Neural cell (in vitro differentiated cells): ENCODE measurements at regions not wholly inside any gene's neighbourhood (a gene's known extent, or its start where the extent isn't known, plus 50 kb on each side); places are given as distances from the start of the nearest gene placed in this dataset.

ENCODE experiments used
- H2AFZ ChIP-seq: fragments of 200-600, 300-800 bp; sonication (generic), shearing (Covaris generic); 2 replicates; pipeline ENCODE4 v1.6.0; 2014; ENCODE audit warnings: low read depth, mild to moderate bottlenecking, antibody characterized with exemption, low read length, moderate library complexity
- H3F3A ChIP-seq: fragments of 200-600 bp; shearing (Covaris generic); 2 replicates; pipeline ENCODE4 v1.6.1; 2016; ENCODE audit warnings: mild to moderate bottlenecking, moderate library complexity, mixed read lengths, antibody characterized with exemption, low read length; ENCODE audit not compliant: insufficient read depth, poor library complexity, severe bottlenecking
- H3K27ac ChIP-seq: fragments of 200-600, 300-800 bp; sonication (generic), shearing (Covaris generic); 2 replicates; pipeline ENCODE4 v1.5.1; 2014; ENCODE audit warnings: mild to moderate bottlenecking, low read length, moderate library complexity
- H3K27me3 ChIP-seq: fragments of 300-800, 200-600 bp; sonication (generic), shearing (Covaris generic); 2 replicates; pipeline ENCODE4 v1.6.0; 2014; ENCODE audit warnings: mild to moderate bottlenecking, low read depth, low read length, moderate library complexity; ENCODE audit not compliant: insufficient read depth
- H3K36me3 ChIP-seq: fragments of 300-800, 200-600 bp; sonication (generic), shearing (Covaris generic); 2 replicates; pipeline ENCODE4 v1.5.1; 2014; ENCODE audit warnings: mild to moderate bottlenecking, antibody characterized with exemption, low read length, moderate library complexity; ENCODE audit not compliant: insufficient read depth
- H3K4me2 ChIP-seq: fragments of 300-800, 200-600 bp; sonication (generic), shearing (Covaris generic); 2 replicates; pipeline ENCODE4 v1.6.0; 2014; ENCODE audit warnings: mild to moderate bottlenecking, low read length
- H3K4me3 ChIP-seq: fragments of 300-800, 200-600 bp; sonication (generic), shearing (Covaris generic); 2 replicates; pipeline ENCODE4 v1.5.1; 2014; ENCODE audit warnings: mild to moderate bottlenecking, low read length, moderate library complexity
- H3K79me2 ChIP-seq: fragments of 200-600 bp; shearing (Covaris generic); replicated peaks from 2 replicates; pipeline ENCODE4 v1.6.0; 2014; ENCODE audit warnings: mild to moderate bottlenecking, low read length, moderate library complexity; ENCODE audit not compliant: insufficient read depth
- H3K9ac ChIP-seq: fragments of 300-800, 200-600 bp; sonication (generic), shearing (Covaris generic); 2 replicates; pipeline ENCODE4 v1.6.1; 2016; ENCODE audit warnings: mild to moderate bottlenecking, low read length, mixed read lengths
- H3K9me2 ChIP-seq: fragments of 200-600 bp; shearing (Covaris generic); 2 replicates; pipeline ENCODE4 v1.6.1; 2016; ENCODE audit warnings: mild to moderate bottlenecking, low read length, mixed read lengths; ENCODE audit not compliant: insufficient read depth
- H3K9me3 ChIP-seq: fragments of 200-600, 300-800 bp; sonication (generic), shearing (Covaris generic); 2 replicates; pipeline ENCODE4 v1.6.1; 2016; ENCODE audit warnings: mild to moderate bottlenecking, mixed run types, low read length, moderate library complexity, mixed read lengths
- H4K20me1 ChIP-seq: fragments of 200-600 bp; shearing (Covaris generic); 2 replicates; pipeline ENCODE4 v1.6.1; 2016; ENCODE audit warnings: mild to moderate bottlenecking, mixed run types; ENCODE audit not compliant: insufficient read depth
- CTCF ChIP-seq: fragments of 450-650 bp; IDR thresholded peaks from 2 replicates; pipeline ENCODE4 v1.5.1; 2014; ENCODE audit warnings: antibody characterized with exemption, mild to moderate bottlenecking, moderate library complexity; ENCODE audit not compliant: poor library complexity, severe bottlenecking
- EP300 ChIP-seq: fragments of 450-650 bp; conservative IDR thresholded peaks from 2 replicates; pipeline ENCODE4 v1.6.1; 2014; ENCODE audit warnings: antibody characterized with exemption, mild to moderate bottlenecking, moderate library complexity; ENCODE audit not compliant: poor library complexity, severe bottlenecking
- EZH2 ChIP-seq: fragments of 200-600, 300-800 bp; shearing (Covaris generic), sonication (generic); IDR thresholded peaks from 2 replicates; pipeline ENCODE4 v1.6.1; 2014; ENCODE audit warnings: antibody characterized with exemption, low read length, borderline replicate concordance, mild to moderate bottlenecking; ENCODE audit not compliant: insufficient read depth, poor library complexity, severe bottlenecking
- MXI1 ChIP-seq: fragments of 450-650 bp; conservative IDR thresholded peaks from 2 replicates; pipeline ENCODE4 v1.6.1; 2014; ENCODE audit warnings: antibody characterized with exemption, mild to moderate bottlenecking; ENCODE audit not compliant: poor library complexity, severe bottlenecking
- POLR2AphosphoS5 ChIP-seq: IDR thresholded peaks from 2 replicates; pipeline ENCODE4 v1.6.1; 2012
- RAD21 ChIP-seq: fragments of 450-650 bp; conservative IDR thresholded peaks from 2 replicates; pipeline ENCODE4 v1.6.1; 2014; ENCODE audit warnings: antibody characterized with exemption, mild to moderate bottlenecking, moderate library complexity
- REST ChIP-seq: IDR thresholded peaks from 2 replicates; pipeline ENCODE4 v1.6.1; 2012; ENCODE audit warnings: borderline replicate concordance
- SMC3 ChIP-seq: fragments of 450-650 bp; conservative IDR thresholded peaks from 2 replicates; pipeline ENCODE4 v1.6.1; 2014; ENCODE audit warnings: antibody characterized with exemption, mild to moderate bottlenecking, moderate library complexity; ENCODE audit not compliant: poor library complexity
- TAF1 ChIP-seq: IDR thresholded peaks from 2 replicates; pipeline ENCODE4 v1.6.1; 2012; ENCODE audit warnings: low read depth

GRCh38 chr14:80378084-80378690 is 166.9 kb upstream of the DIO2 start:
- H3K27me3 ChIP-seq = no peaks in the 10 kb centered on the region
- no peak for TF ChIP-seq TAF1
- no peak for TF ChIP-seq CTCF
- H3K9me3 ChIP-seq = no peaks in the 10 kb centered on the region
- no peak overlapping the region for H3K27ac ChIP-seq
- no peaks in the 10 kb centered on the region for H3K36me3 ChIP-seq
- no peaks in the 10 kb centered on the region for H3K79me2 ChIP-seq
- H3K9me2 ChIP-seq = no peaks in the 10 kb centered on the region
- no peaks in the 10 kb centered on the region for H4K20me1 ChIP-seq
- no peaks in the 10 kb centered on the region for H3F3A ChIP-seq
- H2AFZ ChIP-seq = no peak overlapping the region
- no peak overlapping the region for H3K4me2 ChIP-seq
- no peak overlapping the region for H3K9ac ChIP-seq
- no peak overlapping the region for H3K4me3 ChIP-seq

- no peak overlapping the region for H3K4me3 ChIP-seq
- H3K9ac ChIP-seq = no peak overlapping the region
- TF ChIP-seq REST (no peak), MXI1 (no peak), POLR2AphosphoS5 (no peak), RAD21 (no peak), EZH2 (no peak), SMC3 (no peak), EP300 (no peak), TAF1 (no peak), CTCF (no peak)
- no peaks in the 10 kb centered on the region for H3K79me2 ChIP-seq
- H3K36me3 ChIP-seq = no peaks in the 10 kb centered on the region
- no peak overlapping the region for H3K27ac ChIP-seq
- no peak overlapping the region for H3K4me2 ChIP-seq
- no peaks in the 10 kb centered on the region for H3F3A ChIP-seq
- H3K9me3 ChIP-seq = no peaks in the 10 kb centered on the region
- no peaks in the 10 kb centered on the region for H3K27me3 ChIP-seq
- no peaks in the 10 kb centered on the region for H3K9me2 ChIP-seq
- no peak overlapping the region for H2AFZ ChIP-seq
- H4K20me1 ChIP-seq = no peaks in the 10 kb centered on the region
Measured at GRCh38 chr14:80364816-80365215, 153.5 kb upstream of the DIO2 start.
